Mesenchymal stem cell (in vitro differentiated cells and primary cell): ENCODE measurements at regions not wholly inside any gene's neighbourhood (a gene's known extent, or its start where the extent isn't known, plus 50 kb on each side); places are given as distances from the start of the nearest gene placed in this dataset.

Experiments
- DNase-seq: peaks from one replicate; pipeline ENCODE4 v3.0.0-alpha.2; 2013
- H2AFZ ChIP-seq: one replicate; pipeline ENCODE4 v1.6.1; 2013; ENCODE audit warnings: low read depth, mild to moderate bottlenecking, control low read depth, inconsistent platforms, low read length, moderate library complexity
- H2AK5ac ChIP-seq: 2 replicates; pipeline ENCODE4 v1.6.1; 2013; ENCODE audit warnings: low read length, moderate library complexity, mild to moderate bottlenecking, inconsistent platforms; ENCODE audit not compliant: severe bottlenecking
- H2BK120ac ChIP-seq: one replicate; pipeline ENCODE4 v1.6.1; 2013; ENCODE audit warnings: low read depth, mild to moderate bottlenecking, inconsistent platforms, low read length, moderate library complexity
- H2BK12ac ChIP-seq, 2 experiments: one replicate each; pipeline ENCODE4 v1.6.1; 2013; ENCODE audit warnings: inconsistent platforms in 2 of 2, low read length in 2 of 2, mild to moderate bottlenecking in 2 of 2, moderate library complexity in 2 of 2, control low read depth in 1 of 2
- H2BK15ac ChIP-seq: one replicate; pipeline ENCODE4 v1.6.1; 2013; ENCODE audit warnings: mild to moderate bottlenecking, low read depth, inconsistent platforms; ENCODE audit not compliant: poor library complexity, severe bottlenecking
- H2BK5ac ChIP-seq: 2 replicates; pipeline ENCODE4 v1.6.1; 2013; ENCODE audit warnings: low read depth, mild to moderate bottlenecking, low read length, control low read depth, inconsistent platforms; ENCODE audit not compliant: poor library complexity, severe bottlenecking
- H3K14ac ChIP-seq, 2 experiments: one replicate each; pipeline ENCODE4 v1.6.1; 2013; ENCODE audit warnings: inconsistent platforms in 2 of 2, low read length in 2 of 2, control low read depth in 1 of 2, mild to moderate bottlenecking in 1 of 2, moderate library complexity in 1 of 2
- H3K18ac ChIP-seq, 2 experiments: one replicate each; pipeline ENCODE4 v1.6.1; 2013; ENCODE audit warnings: inconsistent platforms in 2 of 2, low read length in 2 of 2, control low read depth in 1 of 2, low read depth in 1 of 2, mild to moderate bottlenecking in 1 of 2
- H3K23ac ChIP-seq, 2 experiments: one replicate each; pipeline ENCODE4 v1.6.1; 2013; ENCODE audit warnings: inconsistent platforms in 2 of 2, low read length in 2 of 2, mild to moderate bottlenecking in 2 of 2, moderate library complexity in 2 of 2, control low read depth in 1 of 2
- H3K27ac ChIP-seq: 2 replicates; pipeline ENCODE4 v1.5.1; 2013; ENCODE audit warnings: mild to moderate bottlenecking, moderate library complexity, low read length, control low read depth, inconsistent platforms; ENCODE audit not compliant: poor library complexity, severe bottlenecking
- H3K27me3 ChIP-seq, 2 experiments: 2 replicates each; pipeline versions ENCODE4 v1.6.1 to v1.7.0; 2013; ENCODE audit warnings: low read length in 2 of 2, mild to moderate bottlenecking in 2 of 2, moderate library complexity in 2 of 2, control low read depth in 1 of 2, inconsistent platforms in 1 of 2; ENCODE audit not compliant: control insufficient read depth in 1 of 2, insufficient read depth in 1 of 2
- H3K36me3 ChIP-seq, 2 experiments: 2 replicates each; pipeline versions ENCODE4 v1.6.1 to v1.7.0; 2013; ENCODE audit warnings: low read length in 2 of 2, control low read depth in 1 of 2, inconsistent platforms in 1 of 2, low read depth in 1 of 2, mild to moderate bottlenecking in 1 of 2; ENCODE audit not compliant: insufficient read depth in 2 of 2, control insufficient read depth in 1 of 2
- H3K4ac ChIP-seq, 2 experiments: one replicate each; pipeline ENCODE4 v1.6.1; 2013; ENCODE audit warnings: inconsistent platforms in 2 of 2, low read length in 2 of 2, mild to moderate bottlenecking in 2 of 2, moderate library complexity in 2 of 2, control low read depth in 1 of 2, low read depth in 1 of 2
- H3K4me1 ChIP-seq: 2 replicates; pipeline ENCODE4 v1.6.1; 2013; ENCODE audit warnings: low read depth, low read length, control low read depth; ENCODE audit not compliant: control insufficient read depth, insufficient read depth
- H3K4me2 ChIP-seq: 2 replicates; pipeline ENCODE4 v1.6.1; 2013; ENCODE audit warnings: low read length, mild to moderate bottlenecking, inconsistent platforms; ENCODE audit not compliant: poor library complexity, severe bottlenecking
- H3K4me3 ChIP-seq, 2 experiments: 2 replicates each; pipeline versions ENCODE4 v1.5.1 to v1.7.0; 2013; ENCODE audit warnings: low read length in 2 of 2, mild to moderate bottlenecking in 2 of 2, control low read depth in 1 of 2, low read depth in 1 of 2; ENCODE audit not compliant: insufficient read depth in 1 of 2
- H3K79me1 ChIP-seq: replicated peaks from 2 replicates; pipeline ENCODE4 v1.6.1; 2013; ENCODE audit warnings: mild to moderate bottlenecking, control low read depth, low read length, inconsistent platforms; ENCODE audit not compliant: poor library complexity, severe bottlenecking
- H3K9ac ChIP-seq: 2 replicates; pipeline ENCODE4 v1.7.0; 2013; ENCODE audit warnings: mild to moderate bottlenecking, low read length, moderate library complexity
- H3K9me3 ChIP-seq: 2 replicates; pipeline ENCODE4 v1.7.0; 2013; ENCODE audit warnings: mild to moderate bottlenecking, low read length; ENCODE audit not compliant: control insufficient read depth
- H4K8ac ChIP-seq: one replicate; pipeline ENCODE4 v1.6.1; 2013; ENCODE audit warnings: inconsistent platforms, mild to moderate bottlenecking, low read length, moderate library complexity
- H4K91ac ChIP-seq: one replicate; pipeline ENCODE4 v1.6.1; 2013; ENCODE audit warnings: mild to moderate bottlenecking, low read length, inconsistent platforms
- WGBS: methylation state at CpG from one replicate; pipeline ENCODE4 v1.1.7; 2013; ENCODE audit warnings: mixed read lengths; 5-methylcytosine and 5-hydroxymethylcytosine counted together

- 100% methylated on average over 1 of the region's 1 CpG for WGBS
- no peak for DNase-seq
- H2BK15ac ChIP-seq: no peak overlapping the region
- H3K4me2 ChIP-seq: no peak overlapping the region
- no peak overlapping the region for H3K27ac ChIP-seq
- H3K27me3 ChIP-seq: no peaks in the 10 kb centered on the region
- no peak overlapping the region for H2BK120ac ChIP-seq
- peaks cover 5% of the 10 kb centered on the region for H3K79me1 ChIP-seq
- no peak overlapping the region for H3K14ac ChIP-seq
- no peak overlapping the region for H3K23ac ChIP-seq
- no peak overlapping the region for H2AFZ ChIP-seq
- H2BK5ac ChIP-seq: no peak overlapping the region
- H4K91ac ChIP-seq: no peak overlapping the region
- peak overlapping the region; percentile 92 for H3K9ac ChIP-seq
- H3K4ac ChIP-seq: no peak overlapping the region
- H4K8ac ChIP-seq: no peak overlapping the region
- no peak overlapping the region for H3K18ac ChIP-seq
- H3K4me1 ChIP-seq: peaks cover 5% of the 10 kb centered on the region
- H3K4me3 ChIP-seq: no peak overlapping the region
- no peak overlapping the region for H2BK12ac ChIP-seq
- no peak overlapping the region for H2AK5ac ChIP-seq
- no peaks in the 10 kb centered on the region for H3K36me3 ChIP-seq
- no peaks in the 10 kb centered on the region for H3K9me3 ChIP-seq
Observed at GRCh38 chr6:26193467-26194328, 106.5 kb downstream of the HFE start.

- Histone ChIP-seq H4K91ac (no peak overlapping the region), H3K36me3 (no peaks in the 10 kb centered on the region), H4K8ac (no peak overlapping the region), H3K4me1 (peaks cover 5% of the 10 kb centered on the region), H2BK120ac (no peak overlapping the region), H2AFZ (no peak overlapping the region), H3K4me3 (no peak overlapping the region), H3K9ac (peak overlapping the region; percentile 92), H3K18ac (no peak overlapping the region), H2BK15ac (no peak overlapping the region), H2BK12ac (no peak overlapping the region), H3K23ac (no peak overlapping the region), H3K4me2 (no peak overlapping the region), H3K14ac (no peak overlapping the region), H3K4ac (no peak overlapping the region), H3K9me3 (no peaks in the 10 kb centered on the region), H2BK5ac (no peak overlapping the region), H2AK5ac (no peak overlapping the region), H3K79me1 (peaks cover 5% of the 10 kb centered on the region), H3K27me3 (no peaks in the 10 kb centered on the region), H3K27ac (no peak overlapping the region)
- DNase-seq: no peak
- 83% methylated on average over 2 of the region's 3 CpGs for WGBS
Observed at GRCh38 chr6:26194329-26194701, 107.1 kb downstream of the HFE start.

- Histone ChIP-seq H3K36me3 (no peaks in the 10 kb centered on the region), H3K4ac (no peak overlapping the region), H2AFZ (no peak overlapping the region), H4K91ac (no peak overlapping the region), H3K9ac (peak overlapping the region; percentile 92), H3K4me2 (peak overlapping the region; percentile 70), H2BK5ac (no peak overlapping the region), H3K4me3 (peak overlapping the region in 1 of 2 experiments; percentile 82), H2BK12ac (no peak overlapping the region), H2BK120ac (no peak overlapping the region), H2AK5ac (no peak overlapping the region), H2BK15ac (no peak overlapping the region), H3K4me1 (peaks cover 7% of the 10 kb centered on the region), H3K27me3 (peaks cover 0 to under 1% of the 10 kb centered on the region in 2 experiments), H3K79me1 (peaks cover 5% of the 10 kb centered on the region), H3K18ac (no peak overlapping the region), H3K27ac (peak overlapping the region; percentile 24), H4K8ac (no peak overlapping the region), H3K23ac (no peak overlapping the region), H3K14ac (no peak overlapping the region), H3K9me3 (no peaks in the 10 kb centered on the region)
- DNase-seq: no peak
- WGBS: 23% methylated on average over 4 of the region's 8 CpGs
Observed at GRCh38 chr6:26194816-26195375, 107.7 kb downstream of the HFE start.

- peaks cover 7% of the 10 kb centered on the region for H3K4me1 ChIP-seq
Observed at GRCh38 chr6:26195376-26195923, 108.2 kb downstream of the HFE start.

More at GRCh38 chr6:26195376-26195923, 108.2 kb downstream of the HFE start:
- Histone ChIP-seq H3K36me3 (no peaks in the 10 kb centered on the region), H4K91ac (no peak overlapping the region), H3K9ac (peak overlapping the region; percentile 92), H3K4me2 (peak overlapping the region; percentile 70), H4K8ac (peak overlapping the region; percentile 59), H3K27me3 (peaks cover 0 to 5% of the 10 kb centered on the region in 2 experiments), H3K14ac (no peak overlapping the region), H3K9me3 (no peaks in the 10 kb centered on the region), H3K4ac (peak overlapping the region; percentile 46 to 63), H2BK5ac (no peak overlapping the region), H2AK5ac (no peak overlapping the region), H3K79me1 (peaks cover 5% of the 10 kb centered on the region), H2AFZ (no peak overlapping the region), H2BK15ac (no peak overlapping the region), H2BK12ac (no peak overlapping the region), H3K27ac (peak overlapping the region; percentile 67), H3K4me3 (peak overlapping the region; percentile 50 to 82), H2BK120ac (no peak overlapping the region), H3K18ac (peak overlapping the region; percentile 16 to 84), H3K23ac (no peak overlapping the region)
- peak; percentile 97 for DNase-seq
- under 1% methylated on average over 23 of the region's 23 CpGs for WGBS
